HepG2 (cell line): ENCODE measurements at regions not wholly inside any gene's neighbourhood (a gene's known extent, or its start where the extent isn't known, plus 50 kb on each side); places are given as distances from the start of the nearest gene placed in this dataset.

Source experiments
- ATAC-seq: fragments of 200-7000 bp; cut with Tn5 transposase; 3 replicates; pipeline ENCODE4 v1.9.1; 2020; ENCODE audit warnings: mild to moderate bottlenecking, moderate library complexity
- BruUV-seq: library from RNA; stranded (reverse); fragments of 400-500 nt; replicated peaks from 2 replicates; lab custom pipeline; 2021; lab: Mats Ljungman, UMichigan
- CTCF ChIA-PET: fragments of 300-600 bp; formaldehyde crosslinking; extraction: SDS; loops from one replicate; lab custom pipeline; 2021; ENCODE audit warnings: low total read pairs, inconsistent platforms, low intra/inter-chr PET ratio; lab: Yijun Ruan, JAX
- POLR2A ChIA-PET: fragments of 350-600 bp; sonication (Branson Sonifier 250); formaldehyde crosslinking; loops from one replicate; lab custom pipeline; 2020; ENCODE audit warnings: antibody characterized with exemption, inconsistent platforms; lab: Yijun Ruan, JAX
- DNase-seq: peaks from one replicate; pipeline ENCODE4 v3.0.0-alpha.2; 2015; ENCODE audit warnings: low spot score
- FAIRE-seq: peaks from 3 replicates; lab custom pipeline; 2011; peaks lifted over from hg19 to GRCh38; lab: Jason Lieb, UNC
- H2AFZ ChIP-seq: one replicate; pipeline ENCODE4 v1.6.1; 2011; ENCODE audit warnings: low read length, inconsistent platforms
- H3K27ac ChIP-seq: fragments of 300-600 bp; 3 replicates; pipeline ENCODE4 v1.8.0; 2011; ENCODE audit warnings: mixed run types, mild to moderate bottlenecking, mixed read lengths, low read length, inconsistent platforms; ENCODE audit not compliant: insufficient read depth; ENCODE audit errors: extremely low read length
- H3K27me3 ChIP-seq, 2 experiments: fragments of 200-600 bp in 1 of 2; 2 replicates in 1 of 2; 3 replicates in 1 of 2; pipeline versions ENCODE4 v1.6.0 to v1.8.0; 2011; ENCODE audit warnings: low read length in 2 of 2, mild to moderate bottlenecking in 2 of 2, moderate library complexity in 2 of 2, inconsistent platforms in 1 of 2; ENCODE audit not compliant: insufficient read depth in 2 of 2, control insufficient read depth in 1 of 2
- H3K36me3 ChIP-seq, 2 experiments: fragments of 200-600 bp in 1 of 2; replicated peaks in 1 of 2; 2 replicates in 1 of 2; 3 replicates in 1 of 2; pipeline versions ENCODE4 v1.5.1 to v1.8.0; 2011; ENCODE audit warnings: low read length in 2 of 2, inconsistent platforms in 1 of 2; ENCODE audit not compliant: insufficient read depth in 2 of 2, control insufficient read depth in 1 of 2
- H3K4me1 ChIP-seq: 2 replicates; pipeline ENCODE4 v1.5.1; 2012; ENCODE audit warnings: low read length, inconsistent platforms; ENCODE audit not compliant: insufficient read depth
- H3K4me2 ChIP-seq: 2 replicates; pipeline ENCODE4 v1.6.0; 2011; ENCODE audit warnings: low read depth, low read length, inconsistent platforms
- H3K4me3 ChIP-seq, 3 experiments: fragments of 200-600 bp in 1 of 3; sonication (generic), shearing (Covaris generic) in 1 of 3; replicated peaks in 1 of 3; 2 replicates each; pipeline ENCODE4 v1.5.1; 2011 to 2016; ENCODE audit warnings: low read length in 3 of 3, inconsistent platforms in 2 of 3, low read depth in 2 of 3, mild to moderate bottlenecking in 2 of 3, control low read depth in 1 of 3, mixed read lengths in 1 of 3; ENCODE audit not compliant: insufficient read depth in 1 of 3
- H3K79me2 ChIP-seq: one replicate; pipeline ENCODE4 v1.6.1; 2011; ENCODE audit warnings: low read length, inconsistent platforms; ENCODE audit not compliant: insufficient read depth
- H3K9ac ChIP-seq: 2 replicates; pipeline ENCODE4 v1.6.0; 2011; ENCODE audit warnings: mild to moderate bottlenecking, low read depth, low read length, inconsistent platforms; ENCODE audit not compliant: insufficient read depth
- H3K9me3 ChIP-seq: 2 replicates; pipeline ENCODE4 v1.5.1; 2012; ENCODE audit warnings: mild to moderate bottlenecking, low read length
- H4K20me1 ChIP-seq: 2 replicates; pipeline ENCODE4 v1.6.0; 2011; ENCODE audit warnings: inconsistent platforms, mild to moderate bottlenecking, low read length, moderate library complexity; ENCODE audit not compliant: insufficient read depth
- ATF7 ChIP-seq, 2 experiments: fragments of 450-650 bp in 1 of 2; sonication (generic) in 1 of 2; formaldehyde crosslinking in 1 of 2; IDR thresholded peaks; 2 replicates each; pipeline versions ENCODE4 v1.4.0 to v1.6.1; 2016 to 2020; ENCODE audit warnings: antibody characterized with exemption in 1 of 2, mild to moderate bottlenecking in 1 of 2, missing genetic modification reagents in 1 of 2
- ISX ChIP-seq: sonication (generic); formaldehyde crosslinking; conservative IDR thresholded peaks from 2 replicates; pipeline ENCODE4 v1.5.0; 2020; ENCODE audit warnings: missing genetic modification reagents
- KMT2A ChIP-seq: sonication (generic); formaldehyde crosslinking; IDR thresholded peaks from 2 replicates; pipeline ENCODE4 v1.4.0; 2020; ENCODE audit warnings: missing genetic modification reagents
- KMT2B ChIP-seq: IDR thresholded peaks from 2 replicates; pipeline ENCODE4 v1.6.1; 2016; ENCODE audit warnings: missing genetic modification reagents, missing compliant biosample characterization
- TAF1 ChIP-seq: sonication (generic); formaldehyde crosslinking; IDR thresholded peaks from 2 replicates; pipeline ENCODE4 v1.4.0; 2020; ENCODE audit warnings: missing genetic modification reagents
- ZNF383 ChIP-seq: sonication (generic); formaldehyde crosslinking; IDR thresholded peaks from 2 replicates; pipeline ENCODE4 v1.4.0; 2020; ENCODE audit warnings: missing genetic modification reagents, mild to moderate bottlenecking, borderline replicate concordance
- ZNF510 ChIP-seq: sonication (generic); formaldehyde crosslinking; IDR thresholded peaks from 2 replicates; pipeline ENCODE4 v1.4.0; 2020; ENCODE audit warnings: low read depth, mild to moderate bottlenecking, missing genetic modification reagents
- ZNF557 ChIP-seq: sonication (generic); formaldehyde crosslinking; IDR thresholded peaks from 2 replicates; pipeline ENCODE4 v1.4.0; 2020; ENCODE audit warnings: missing genetic modification reagents
- ZNF746 ChIP-seq: sonication (generic); formaldehyde crosslinking; IDR thresholded peaks from 2 replicates; pipeline ENCODE4 v1.8.0; 2022; ENCODE audit warnings: mild to moderate bottlenecking, missing genetic modification reagents
- WGBS: methylation state at CpG from one replicate; pipeline ENCODE4 v1.1.6; 2017; ENCODE audit warnings: low lambda C conversion rate; 5-methylcytosine and 5-hydroxymethylcytosine counted together
- in situ Hi-C: cut with HindIII; loops from 2 replicates; pipeline ENCODE4 v1.10.0; 2017; ENCODE audit warnings: low pct_unique_long_range_greater_than_20kb; ENCODE audit not compliant: extremely low pct_ligation_motif_present
- intact Hi-C: fragments of 100-400 bp; cut with micrococcal nuclease; formaldehyde crosslinking; loops from one replicate; pipeline ENCODE4 v1.10.0; 2022; ENCODE audit not compliant: unreplicated experiment

- WGBS = 0% methylated on average over 1 of the region's 1 CpG
- TF ChIP-seq ISX (no peak), ZNF383 (CRISPR knock-in tag) (no peak), ZNF510 (CRISPR knock-in tag) (no peak), KMT2B (CRISPR knock-in tag) (no peak), ZNF746 (CRISPR knock-in tag) (no peak), KMT2A (no peak), ZNF557 (CRISPR knock-in tag) (no peak), TAF1 (CRISPR knock-in tag) (no peak), ATF7 (IDR thresholded peaks at IDR 0.05) (no peak), ATF7 (CRISPR knock-in tag; IDR thresholded peaks at IDR 0.05) (no peak)
- POLR2A ChIA-PET = no interaction called here
- intact Hi-C loops = no loop called here
- ATAC-seq (no peak), FAIRE-seq (no peak), DNase-seq (no peak)
- Histone ChIP-seq H3K4me3 (no peak overlapping the region), H3K27me3 (no peaks in the 10 kb centered on the region), H3K36me3 (no peaks in the 10 kb centered on the region), H2AFZ (no peak overlapping the region), H4K20me1 (no peaks in the 10 kb centered on the region), H3K4me2 (no peak overlapping the region), H3K9ac (no peak overlapping the region), H3K27ac (no peak overlapping the region), H3K79me2 (no peaks in the 10 kb centered on the region), H3K4me1 (peaks cover 6% of the 10 kb centered on the region; the same call in 1 of the 2 replicates), H3K9me3 (no peaks in the 10 kb centered on the region)
- CTCF ChIA-PET = no interaction called here
- in situ Hi-C loops = no loop called here
- BruUV-seq = no TSS peak
Observed at GRCh38 chr12:39240587-39240986, 202.3 kb downstream of the KIF21A start.
